IPS-11a (cell line): ENCODE measurements at regions not wholly inside any gene's neighbourhood (a gene's known extent, or its start where the extent isn't known, plus 50 kb on each side); places are given as distances from the start of the nearest gene placed in this dataset.
"Not testable (repeated sequence)": the region's sequence is repeated elsewhere in the genome, so short reads cannot be mapped to it uniquely, and the experiment has no call there.

Experiments used
- H3K4me3 ChIP-seq: one replicate; pipeline ENCODE4 v1.5.1; 2013; ENCODE audit warnings: low read depth, low read length, control low read depth

- H3K4me3 ChIP-seq: no peak overlapping the region
Measured at GRCh38 chr15:24733659-24734058, 58.1 kb downstream of the NPAP1 start.

- no peak overlapping the region for H3K4me3 ChIP-seq
Measured at GRCh38 chr15:24734396-24734795, 58.8 kb downstream of the NPAP1 start.

GRCh38 chr15:24745290-24745689 is 69.7 kb downstream of the NPAP1 start:
- no peak overlapping the region for H3K4me3 ChIP-seq

- no peak overlapping the region for H3K4me3 ChIP-seq
Measured at GRCh38 chr15:24746094-24746493, 70.5 kb downstream of the NPAP1 start.

- H3K4me3 ChIP-seq: no peak overlapping the region
Measured at GRCh38 chr15:24747376-24747775, 71.8 kb downstream of the NPAP1 start.

GRCh38 chr15:24748812-24749439 is 73.4 kb downstream of the NPAP1 start:
- no peak overlapping the region for H3K4me3 ChIP-seq

GRCh38 chr15:24752354-24752753 is 76.8 kb downstream of the NPAP1 start:
- H3K4me3 ChIP-seq: no peak overlapping the region

- H3K4me3 ChIP-seq: no peak overlapping the region
Measured at GRCh38 chr15:24756101-24756500, 80.5 kb downstream of the NPAP1 start.

- H3K4me3 ChIP-seq: no peak overlapping the region
Measured at GRCh38 chr15:24760066-24760465, 84.5 kb downstream of the NPAP1 start.

GRCh38 chr15:24761704-24762302 is 86.2 kb downstream of the NPAP1 start:
- H3K4me3 ChIP-seq: no peak overlapping the region

GRCh38 chr15:24763891-24764290 is 88.3 kb downstream of the NPAP1 start:
- H3K4me3 ChIP-seq: no peak overlapping the region

- H3K4me3 ChIP-seq: no peak overlapping the region
Measured at GRCh38 chr15:24764375-24765171, 89.0 kb downstream of the NPAP1 start.

- H3K4me3 ChIP-seq: no peak overlapping the region
Measured at GRCh38 chr15:24766511-24767133, 91.0 kb downstream of the NPAP1 start.

- peak overlapping the region; percentile 52 for H3K4me3 ChIP-seq
Measured at GRCh38 chr15:24772266-24772665, 96.7 kb downstream of the NPAP1 start.

GRCh38 chr15:24772686-24773373 is 97.3 kb downstream of the NPAP1 start:
- H3K4me3 ChIP-seq: peak overlapping the region; percentile 52

GRCh38 chr15:24777307-24777706 is 101.7 kb downstream of the NPAP1 start:
- no peak overlapping the region for H3K4me3 ChIP-seq

GRCh38 chr15:24784506-24784905 is 108.9 kb downstream of the NPAP1 start:
- H3K4me3 ChIP-seq: no peak overlapping the region

- no peak overlapping the region for H3K4me3 ChIP-seq
Measured at GRCh38 chr15:24786347-24786746, 110.8 kb downstream of the NPAP1 start.

GRCh38 chr15:24802624-24803023 is 127.0 kb downstream of the NPAP1 start:
- not testable (repeated sequence) for H3K4me3 ChIP-seq

- no peak overlapping the region for H3K4me3 ChIP-seq
Measured at GRCh38 chr15:24819680-24820079, 135.1 kb upstream of the SNRPN start.

GRCh38 chr15:24823473-24823872 is 131.3 kb upstream of the SNRPN start:
- no peak overlapping the region for H3K4me3 ChIP-seq
